ENCODE measurements at regions not wholly inside any gene's neighbourhood (a gene's known extent, or its start where the extent isn't known, plus 50 kb on each side); places are given as distances from the start of the nearest gene placed in this dataset.

- no peak for TF ChIP-seq CTCF (IDR thresholded peaks at IDR 0.05; ENCODE audit: control extremely low read depth, extremely low read depth)
- no peak for ATAC-seq (ENCODE audit: insufficient read depth, low FRiP score)
Measured at GRCh38 chr18:27249933-27250332, 64.8 kb upstream of the CHST9 start.

GRCh38 chr18:27244259-27244658 is 59.2 kb upstream of the CHST9 start:
- no peaks in the 10 kb centered on the region for H3K27me3 ChIP-seq (ENCODE audit: control insufficient read depth in 3 of 3, insufficient read depth in 3 of 3, low read length in 2 of 3)
- ATAC-seq (ENCODE audit: insufficient read depth, low FRiP score): no peak
- no peak overlapping the region for H3K27ac ChIP-seq (ENCODE audit: low read depth in 1 of 2, low read length in 1 of 2)
- no peaks in the 10 kb centered on the region for H3K9me3 ChIP-seq (ENCODE audit: control insufficient read depth in 4 of 4, insufficient read depth in 3 of 4, low read length in 3 of 4)
- no peak for DNase-seq
- H3K9ac ChIP-seq (ENCODE audit: insufficient read depth in 1 of 2, low read length in 2 of 2): no peak overlapping the region
- H3K36me3 ChIP-seq (ENCODE audit: control insufficient read depth in 4 of 4, insufficient read depth in 4 of 4, low read length in 4 of 4): no peaks in the 10 kb centered on the region
- WGBS, 2 donors: 84 to 87% methylated on average over 4 of the region's 4 CpGs
- H3K4me1 ChIP-seq (ENCODE audit: control insufficient read depth in 5 of 5, insufficient read depth in 5 of 5, low read length in 5 of 5): no peaks in the 10 kb centered on the region
- no peak for TF ChIP-seq CTCF (IDR thresholded peaks at IDR 0.05; ENCODE audit: control extremely low read depth, extremely low read depth)
- H3K4me3 ChIP-seq: no peak overlapping the region

More at GRCh38 chr18:27249933-27250332, 64.8 kb upstream of the CHST9 start:
- H3K27ac ChIP-seq (ENCODE audit: low read depth in 1 of 2, low read length in 1 of 2): no peak overlapping the region
- H3K9me3 ChIP-seq (ENCODE audit: control insufficient read depth in 4 of 4, insufficient read depth in 3 of 4, low read length in 3 of 4): no peaks in the 10 kb centered on the region
- H3K27me3 ChIP-seq (ENCODE audit: control insufficient read depth in 3 of 3, insufficient read depth in 3 of 3, low read length in 2 of 3): no peaks in the 10 kb centered on the region
- no peak overlapping the region for H3K9ac ChIP-seq (ENCODE audit: insufficient read depth in 1 of 2, low read length in 2 of 2)
- H3K4me1 ChIP-seq (ENCODE audit: control insufficient read depth in 5 of 5, insufficient read depth in 5 of 5, low read length in 5 of 5): no peaks in the 10 kb centered on the region
- no peaks in the 10 kb centered on the region for H3K36me3 ChIP-seq (ENCODE audit: control insufficient read depth in 4 of 4, insufficient read depth in 4 of 4, low read length in 4 of 4)
- DNase-seq: no peak
- no peak overlapping the region for H3K4me3 ChIP-seq
- 70 to 90% methylated on average over 1 of the region's 1 CpG for WGBS, 2 donors

GRCh38 chr18:27242392-27243047 is 57.4 kb upstream of the CHST9 start:
- H3K4me3 ChIP-seq: no peak overlapping the region
- TF ChIP-seq CTCF (IDR thresholded peaks at IDR 0.05; ENCODE audit: control extremely low read depth, extremely low read depth): no peak
- WGBS, 2 donors: 60 to 75% methylated on average over 5 of the region's 5 CpGs
- H3K36me3 ChIP-seq (ENCODE audit: control insufficient read depth in 4 of 4, insufficient read depth in 4 of 4, low read length in 4 of 4): no peaks in the 10 kb centered on the region
- no peak overlapping the region for H3K27ac ChIP-seq (ENCODE audit: low read depth in 1 of 2, low read length in 1 of 2)
- no peak overlapping the region for H3K9ac ChIP-seq (ENCODE audit: insufficient read depth in 1 of 2, low read length in 2 of 2)
- H3K4me1 ChIP-seq (ENCODE audit: control insufficient read depth in 5 of 5, insufficient read depth in 5 of 5, low read length in 5 of 5): no peaks in the 10 kb centered on the region
- no peaks in the 10 kb centered on the region for H3K9me3 ChIP-seq (ENCODE audit: control insufficient read depth in 4 of 4, insufficient read depth in 3 of 4, low read length in 3 of 4)
- ATAC-seq (ENCODE audit: insufficient read depth, low FRiP score) (no peak), DNase-seq (no peak)
- H3K27me3 ChIP-seq (ENCODE audit: control insufficient read depth in 3 of 3, insufficient read depth in 3 of 3, low read length in 2 of 3): no peaks in the 10 kb centered on the region

DNA sequence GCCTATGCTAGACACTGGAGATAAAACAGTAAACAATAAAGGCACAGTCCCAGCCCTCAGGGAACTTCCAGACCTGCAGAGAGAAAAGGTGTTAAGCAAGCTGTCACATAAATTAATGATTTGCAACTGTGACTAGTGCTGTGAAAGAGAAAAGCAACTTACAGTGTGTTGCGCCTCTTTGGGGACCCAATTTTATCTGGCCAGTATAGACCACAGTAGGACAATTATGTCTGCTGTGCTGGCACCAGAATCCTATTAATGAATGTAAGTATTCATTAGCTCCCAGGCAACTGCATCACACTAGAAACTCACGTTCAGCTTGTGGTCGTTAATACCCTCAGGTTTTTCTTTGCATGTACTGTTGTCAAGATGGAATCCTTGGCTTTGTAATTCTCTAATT is 55.3 kb upstream of the CHST9 start:
- DNase-seq (no peak), ATAC-seq (ENCODE audit: insufficient read depth, low FRiP score) (no peak)
- no peaks in the 10 kb centered on the region for H3K36me3 ChIP-seq (ENCODE audit: control insufficient read depth in 4 of 4, insufficient read depth in 4 of 4, low read length in 4 of 4)
- H3K9me3 ChIP-seq (ENCODE audit: control insufficient read depth in 4 of 4, insufficient read depth in 3 of 4, low read length in 3 of 4): no peaks in the 10 kb centered on the region
- no peak overlapping the region for H3K4me3 ChIP-seq
- no peaks in the 10 kb centered on the region for H3K4me1 ChIP-seq (ENCODE audit: control insufficient read depth in 5 of 5, insufficient read depth in 5 of 5, low read length in 5 of 5)
- no peak overlapping the region for H3K27ac ChIP-seq (ENCODE audit: low read depth in 1 of 2, low read length in 1 of 2)
- H3K27me3 ChIP-seq (ENCODE audit: control insufficient read depth in 3 of 3, insufficient read depth in 3 of 3, low read length in 2 of 3): no peaks in the 10 kb centered on the region
- WGBS, 2 donors: 72 to 81% methylated on average over 3 of the region's 3 CpGs
- no peak for TF ChIP-seq CTCF (IDR thresholded peaks at IDR 0.05; ENCODE audit: control extremely low read depth, extremely low read depth)
- H3K9ac ChIP-seq (ENCODE audit: insufficient read depth in 1 of 2, low read length in 2 of 2): no peak overlapping the region

Data from lung (tissue), 11 donors.